Loucy (cell line): ENCODE measurements at regions not wholly inside any gene's neighbourhood (a gene's known extent, or its start where the extent isn't known, plus 50 kb on each side); places are given as distances from the start of the nearest gene placed in this dataset.

ENCODE experiments used
- EZH2phosphoT487 ChIP-seq: fragments of 200-600 bp; IDR thresholded peaks from 2 replicates; pipeline ENCODE4 v1.6.1; 2018; ENCODE audit warnings: antibody characterized with exemption, mild to moderate bottlenecking, moderate library complexity, borderline replicate concordance
- TF ChIP-seq, protein P1 (sequence below): fragments of 200-600 bp; sonication (generic); conservative IDR thresholded peaks from 2 replicates; pipeline ENCODE4 v1.5.1; 2014; ENCODE audit warnings: mild to moderate bottlenecking, antibody characterized with exemption, low read length

DNA sequence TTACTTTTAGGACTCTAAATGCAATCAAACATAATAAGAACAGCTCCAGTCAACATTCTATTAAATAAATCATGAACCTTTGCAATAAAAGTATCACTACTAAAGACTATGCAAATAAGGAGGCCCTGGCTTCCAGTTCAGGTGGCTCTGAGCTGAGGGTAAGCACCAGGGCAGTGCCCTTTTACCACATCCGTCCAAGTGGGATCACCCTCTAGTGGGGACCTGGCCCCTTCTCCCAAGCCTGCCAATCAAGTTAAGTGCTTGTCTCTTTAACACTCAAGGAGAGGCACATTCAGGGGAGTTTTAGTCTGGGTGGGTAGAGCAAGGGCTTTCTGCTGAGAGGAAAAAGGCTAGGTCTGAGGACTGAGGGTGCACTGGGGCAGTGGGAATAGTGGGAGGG is 161.4 kb downstream of the TMEM200A start:
- TF ChIP-seq, protein P1, sequence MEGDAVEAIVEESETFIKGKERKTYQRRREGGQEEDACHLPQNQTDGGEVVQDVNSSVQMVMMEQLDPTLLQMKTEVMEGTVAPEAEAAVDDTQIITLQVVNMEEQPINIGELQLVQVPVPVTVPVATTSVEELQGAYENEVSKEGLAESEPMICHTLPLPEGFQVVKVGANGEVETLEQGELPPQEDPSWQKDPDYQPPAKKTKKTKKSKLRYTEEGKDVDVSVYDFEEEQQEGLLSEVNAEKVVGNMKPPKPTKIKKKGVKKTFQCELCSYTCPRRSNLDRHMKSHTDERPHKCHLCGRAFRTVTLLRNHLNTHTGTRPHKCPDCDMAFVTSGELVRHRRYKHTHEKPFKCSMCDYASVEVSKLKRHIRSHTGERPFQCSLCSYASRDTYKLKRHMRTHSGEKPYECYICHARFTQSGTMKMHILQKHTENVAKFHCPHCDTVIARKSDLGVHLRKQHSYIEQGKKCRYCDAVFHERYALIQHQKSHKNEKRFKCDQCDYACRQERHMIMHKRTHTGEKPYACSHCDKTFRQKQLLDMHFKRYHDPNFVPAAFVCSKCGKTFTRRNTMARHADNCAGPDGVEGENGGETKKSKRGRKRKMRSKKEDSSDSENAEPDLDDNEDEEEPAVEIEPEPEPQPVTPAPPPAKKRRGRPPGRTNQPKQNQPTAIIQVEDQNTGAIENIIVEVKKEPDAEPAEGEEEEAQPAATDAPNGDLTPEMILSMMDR = no peak
- TF ChIP-seq EZH2phosphoT487 = no peak
